Esophagus muscularis mucosa (tissue), 3 donors: ENCODE measurements at regions not wholly inside any gene's neighbourhood (a gene's known extent, or its start where the extent isn't known, plus 50 kb on each side); places are given as distances from the start of the nearest gene placed in this dataset.

ENCODE experiments used
- EP300 ChIP-seq: sonication (generic); formaldehyde crosslinking; IDR thresholded peaks from one replicate; pipeline ENCODE4 v1.6.1; 2017; ENCODE audit warnings: antibody characterized with exemption
- TF ChIP-seq, protein P1 (sequence below), 3 experiments: fragments of 200-600 bp in 2 of 3; fragments of 450-650 bp in 1 of 3; sonication (generic) in 2 of 3; IDR thresholded peaks; one replicate each; pipeline ENCODE4 v1.5.1; 2017 to 2019; ENCODE audit warnings: antibody characterized with exemption in 3 of 3, mild to moderate bottlenecking in 2 of 3, moderate library complexity in 1 of 3

DNA sequence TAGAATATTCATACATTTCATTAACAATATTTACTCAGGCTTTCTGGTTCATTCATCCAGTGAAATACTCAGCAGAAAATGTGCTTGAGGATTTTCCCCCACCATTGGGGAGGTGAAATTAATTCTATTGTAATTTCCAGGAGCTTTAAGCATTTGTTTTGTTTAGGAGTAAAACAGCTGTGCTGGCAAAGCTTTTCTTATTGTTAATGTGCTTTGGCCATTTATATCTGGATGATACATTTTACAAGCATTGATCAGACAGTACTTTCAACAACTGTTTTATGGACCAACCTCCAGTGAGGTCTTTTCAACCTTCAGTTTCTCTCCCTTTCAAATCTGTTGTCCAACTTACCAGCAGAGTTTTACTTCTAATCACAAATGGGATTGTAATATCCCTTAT lies 672.4 kb downstream of the CDH11 start:
- TF ChIP-seq, protein P1, sequence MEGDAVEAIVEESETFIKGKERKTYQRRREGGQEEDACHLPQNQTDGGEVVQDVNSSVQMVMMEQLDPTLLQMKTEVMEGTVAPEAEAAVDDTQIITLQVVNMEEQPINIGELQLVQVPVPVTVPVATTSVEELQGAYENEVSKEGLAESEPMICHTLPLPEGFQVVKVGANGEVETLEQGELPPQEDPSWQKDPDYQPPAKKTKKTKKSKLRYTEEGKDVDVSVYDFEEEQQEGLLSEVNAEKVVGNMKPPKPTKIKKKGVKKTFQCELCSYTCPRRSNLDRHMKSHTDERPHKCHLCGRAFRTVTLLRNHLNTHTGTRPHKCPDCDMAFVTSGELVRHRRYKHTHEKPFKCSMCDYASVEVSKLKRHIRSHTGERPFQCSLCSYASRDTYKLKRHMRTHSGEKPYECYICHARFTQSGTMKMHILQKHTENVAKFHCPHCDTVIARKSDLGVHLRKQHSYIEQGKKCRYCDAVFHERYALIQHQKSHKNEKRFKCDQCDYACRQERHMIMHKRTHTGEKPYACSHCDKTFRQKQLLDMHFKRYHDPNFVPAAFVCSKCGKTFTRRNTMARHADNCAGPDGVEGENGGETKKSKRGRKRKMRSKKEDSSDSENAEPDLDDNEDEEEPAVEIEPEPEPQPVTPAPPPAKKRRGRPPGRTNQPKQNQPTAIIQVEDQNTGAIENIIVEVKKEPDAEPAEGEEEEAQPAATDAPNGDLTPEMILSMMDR (IDR thresholded peaks at IDR 0.05), result no peak
- no peak for TF ChIP-seq EP300
